ENCODE measurements at regions not wholly inside any gene's neighbourhood (a gene's known extent, or its start where the extent isn't known, plus 50 kb on each side); places are given as distances from the start of the nearest gene placed in this dataset.

- Histone ChIP-seq H3K27ac (ENCODE audit: insufficient read depth, low read depth, low read length) (no peak overlapping the region), H4K20me1 (replicated peaks; ENCODE audit: control insufficient read depth, extremely low read depth, insufficient read depth, low read length) (no peaks in the 10 kb centered on the region), H3K79me2 (ENCODE audit: control insufficient read depth, insufficient read depth, low read length) (no peaks in the 10 kb centered on the region), H3K4me3 (replicated peaks in 1 of 3; ENCODE audit: insufficient read depth in 1 of 3, low read depth in 1 of 3, low read length in 3 of 3) (no peak overlapping the region), H3K9me1 (replicated peaks; ENCODE audit: control insufficient read depth, extremely low read depth, insufficient read depth, low read length) (no peaks in the 10 kb centered on the region), H2AFZ (ENCODE audit: low read depth, low read length) (no peak overlapping the region), H3K9ac (replicated peaks; ENCODE audit: extremely low read depth, insufficient read depth, low read length) (no peak overlapping the region), H3K4me1 (ENCODE audit: control insufficient read depth, extremely low read depth, insufficient read depth, low read length) (no peaks in the 10 kb centered on the region), H3K27me3 (ENCODE audit: control insufficient read depth in 2 of 2, insufficient read depth in 2 of 2, low read length in 2 of 2) (peaks cover 0 to 2% of the 10 kb centered on the region in 2 experiments), H3K9me3 (replicated peaks; ENCODE audit: control insufficient read depth, insufficient read depth, low read length) (no peaks in the 10 kb centered on the region), H3K36me3 (ENCODE audit: control insufficient read depth in 2 of 2, extremely low read depth in 1 of 2, insufficient read depth in 2 of 2, low read length in 2 of 2) (no peaks in the 10 kb centered on the region), H3K4me2 (ENCODE audit: insufficient read depth, low read length) (no peak overlapping the region)
- dilution Hi-C loops (cut with MboI; ENCODE audit: extremely low pct_ligation_motif_present, low sequenced_read_pairs) (no loop called here), intact Hi-C loops (cut with micrococcal nuclease) (no loop called here)
- no peak for TF ChIP-seq MYC (IDR thresholded peaks at IDR 0.05; ENCODE audit: low read depth, low read length)
- no peak for TF ChIP-seq CTCF (IDR thresholded peaks at IDR 0.05; ENCODE audit: extremely low read depth in 1 of 2, insufficient read depth in 1 of 2, low read depth in 1 of 2, low read length in 2 of 2)
- no peak for TF ChIP-seq POLR2AphosphoS5 (IDR thresholded peaks at IDR 0.05; ENCODE audit: insufficient read depth, low read depth, low read length)
- TF ChIP-seq POLR2A (IDR thresholded peaks at IDR 0.05; ENCODE audit: low read depth, low read length), result no peak
- no peak for TF ChIP-seq MAX (IDR thresholded peaks at IDR 0.05; ENCODE audit: insufficient read depth, insufficient read length)
- no peak for TF ChIP-seq JUN (IDR thresholded peaks at IDR 0.05; ENCODE audit: borderline replicate concordance, insufficient read depth, insufficient read length, low read depth)
- no peak for TF ChIP-seq FOS (IDR thresholded peaks at IDR 0.05; ENCODE audit: borderline replicate concordance, insufficient read depth, low read length)
- no peak for TF ChIP-seq GATA2 (IDR thresholded peaks at IDR 0.05; ENCODE audit: insufficient read depth, insufficient read length, low read depth, low read length)
- TF ChIP-seq EZH2 (IDR thresholded peaks at IDR 0.05; ENCODE audit: borderline replicate concordance, low read depth, low read length, severe bottlenecking), result no peak
- no TSS peak for BruUV-seq (replicated peaks)
- ChIA-PET POLR2A (no interaction called here), CTCF (interaction anchor here (0.8 kb wide), 1 partner anchor 25 kb away, joined by 3 read pairs; no protein-coding TSS in a partner anchor)
- FAIRE-seq, result no peak
- DNase-seq (ENCODE audit: low read depth, low spot score), result no peak
These were observed 115.5 kb upstream of the AFDN start for GRCh38 chr6:167711211-167711610.

Data from endothelial cell of umbilical vein (primary cell).